ENCODE measurements at regions not wholly inside any gene's neighbourhood (a gene's known extent, or its start where the extent isn't known, plus 50 kb on each side); places are given as distances from the start of the nearest gene placed in this dataset.
A peak's percentile ranks its signal among the peaks of the same experiment; 100 is the strongest.

DNA sequence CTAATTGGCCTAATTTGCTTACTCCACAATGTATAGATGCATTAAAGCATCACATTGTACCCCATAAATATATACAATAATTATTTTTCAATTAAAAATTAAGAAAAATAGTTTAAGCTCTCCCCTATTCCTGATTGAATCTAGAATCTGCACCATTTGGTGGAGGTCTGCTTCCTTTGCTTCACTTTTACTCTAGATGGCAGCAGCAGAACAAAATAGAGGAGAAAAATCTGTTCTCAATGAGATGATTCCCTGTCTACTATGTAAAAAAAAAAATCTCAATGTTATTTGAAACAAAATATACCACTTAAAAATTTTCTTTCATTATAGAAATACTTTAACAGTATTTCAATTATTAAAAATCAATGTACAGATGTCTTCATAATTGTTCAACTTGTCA lies 109.6 kb upstream of the FXR1 start:
- Histone ChIP-seq H3K4me1 (ENCODE audit: control insufficient read depth, extremely low read depth, insufficient read depth, low read length) (no peaks in the 10 kb centered on the region), H2AFZ (ENCODE audit: control insufficient read depth, low read length) (no peak overlapping the region), H3K9me1 (ENCODE audit: control insufficient read depth, extremely low read depth, insufficient read depth, low read length) (no peaks in the 10 kb centered on the region), H3K4me3 (ENCODE audit: control insufficient read depth in 2 of 3, extremely low read depth in 1 of 3, insufficient read depth in 2 of 3, low read depth in 1 of 3, low read length in 3 of 3) (no peak overlapping the region), H3K27ac (ENCODE audit: control insufficient read depth, insufficient read depth, low read length) (no peak overlapping the region), H4K20me1 (ENCODE audit: control insufficient read depth, extremely low read depth, insufficient read depth, low read length) (no peaks in the 10 kb centered on the region), H3K4me2 (ENCODE audit: control insufficient read depth, extremely low read depth, insufficient read depth, low read depth, low read length) (no peak overlapping the region), H3K9ac (ENCODE audit: control insufficient read depth, extremely low read depth, insufficient read depth, low read length) (no peak overlapping the region), H3K27me3 (ENCODE audit: control insufficient read depth, extremely low read depth, insufficient read depth, low read length) (no peaks in the 10 kb centered on the region), H3K79me2 (ENCODE audit: control insufficient read depth, insufficient read depth, low read length) (no peaks in the 10 kb centered on the region), H3K36me3 (ENCODE audit: control insufficient read depth in 2 of 2, extremely low read depth in 1 of 2, insufficient read depth in 2 of 2, low read length in 2 of 2) (no peaks in the 10 kb centered on the region), H3K9me3 (ENCODE audit: control insufficient read depth, low read depth, low read length) (no peaks in the 10 kb centered on the region)
- no peak for DNase-seq (ENCODE audit: low read depth, low spot score)
- dilution Hi-C loops (cut with MboI; ENCODE audit: extremely low pct_ligation_motif_present, low sequenced_read_pairs): no loop called here
- TF ChIP-seq EZH2 (IDR thresholded peaks at IDR 0.05; ENCODE audit: low read length): no peak
- TF ChIP-seq, protein P1, sequence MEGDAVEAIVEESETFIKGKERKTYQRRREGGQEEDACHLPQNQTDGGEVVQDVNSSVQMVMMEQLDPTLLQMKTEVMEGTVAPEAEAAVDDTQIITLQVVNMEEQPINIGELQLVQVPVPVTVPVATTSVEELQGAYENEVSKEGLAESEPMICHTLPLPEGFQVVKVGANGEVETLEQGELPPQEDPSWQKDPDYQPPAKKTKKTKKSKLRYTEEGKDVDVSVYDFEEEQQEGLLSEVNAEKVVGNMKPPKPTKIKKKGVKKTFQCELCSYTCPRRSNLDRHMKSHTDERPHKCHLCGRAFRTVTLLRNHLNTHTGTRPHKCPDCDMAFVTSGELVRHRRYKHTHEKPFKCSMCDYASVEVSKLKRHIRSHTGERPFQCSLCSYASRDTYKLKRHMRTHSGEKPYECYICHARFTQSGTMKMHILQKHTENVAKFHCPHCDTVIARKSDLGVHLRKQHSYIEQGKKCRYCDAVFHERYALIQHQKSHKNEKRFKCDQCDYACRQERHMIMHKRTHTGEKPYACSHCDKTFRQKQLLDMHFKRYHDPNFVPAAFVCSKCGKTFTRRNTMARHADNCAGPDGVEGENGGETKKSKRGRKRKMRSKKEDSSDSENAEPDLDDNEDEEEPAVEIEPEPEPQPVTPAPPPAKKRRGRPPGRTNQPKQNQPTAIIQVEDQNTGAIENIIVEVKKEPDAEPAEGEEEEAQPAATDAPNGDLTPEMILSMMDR (optimal IDR thresholded peaks at IDR 0.05 in 1 of 3, IDR thresholded peaks at IDR 0.05 in 1 of 3, conservative IDR thresholded peaks at IDR 0.05 in 1 of 3; ENCODE audit: extremely low read depth in 1 of 3, insufficient read depth in 2 of 3, low read length in 3 of 3): peak in 2 of 3 experiments; percentile 18 to 39
- no peak for FAIRE-seq

DNA sequence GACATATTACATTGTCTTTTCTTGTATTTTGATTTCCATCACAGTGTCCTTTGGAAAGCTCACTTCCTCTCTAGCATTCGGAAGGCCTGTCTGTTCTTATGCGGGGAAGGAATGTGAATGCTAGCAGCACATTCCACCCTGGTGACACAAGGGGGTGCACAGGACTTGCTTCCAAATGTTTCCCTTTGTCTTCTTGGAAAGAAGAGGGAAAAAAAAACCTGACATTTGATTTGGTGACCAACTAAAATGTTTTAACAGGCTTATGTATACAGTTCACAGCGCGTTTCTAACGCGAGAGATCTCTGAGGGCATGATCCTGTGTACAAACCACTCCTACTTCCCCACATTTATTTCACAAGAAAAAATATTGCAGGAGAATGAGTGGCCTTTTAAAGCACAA lies 107.6 kb upstream of the FXR1 start:
- H3K79me2 ChIP-seq (ENCODE audit: control insufficient read depth, insufficient read depth, low read length): no peaks in the 10 kb centered on the region
- no peak overlapping the region for H3K4me3 ChIP-seq (ENCODE audit: control insufficient read depth in 2 of 3, extremely low read depth in 1 of 3, insufficient read depth in 2 of 3, low read depth in 1 of 3, low read length in 3 of 3)
- no peaks in the 10 kb centered on the region for H3K9me3 ChIP-seq (ENCODE audit: control insufficient read depth, low read depth, low read length)
- H3K4me2 ChIP-seq (ENCODE audit: control insufficient read depth, extremely low read depth, insufficient read depth, low read depth, low read length): peak overlapping the region; percentile 25
- no peak overlapping the region for H3K27ac ChIP-seq (ENCODE audit: control insufficient read depth, insufficient read depth, low read length)
- H3K9me1 ChIP-seq (ENCODE audit: control insufficient read depth, extremely low read depth, insufficient read depth, low read length): no peaks in the 10 kb centered on the region
- H3K4me1 ChIP-seq (ENCODE audit: control insufficient read depth, extremely low read depth, insufficient read depth, low read length): no peaks in the 10 kb centered on the region
- no peaks in the 10 kb centered on the region for H3K36me3 ChIP-seq (ENCODE audit: control insufficient read depth in 2 of 2, extremely low read depth in 1 of 2, insufficient read depth in 2 of 2, low read length in 2 of 2)
- peak overlapping the region; percentile 38 for H2AFZ ChIP-seq (ENCODE audit: control insufficient read depth, low read length)
- no peak for FAIRE-seq
- H3K9ac ChIP-seq (ENCODE audit: control insufficient read depth, extremely low read depth, insufficient read depth, low read length): no peak overlapping the region
- no peak for TF ChIP-seq EZH2 (IDR thresholded peaks at IDR 0.05; ENCODE audit: low read length)
- TF ChIP-seq, protein P1 (optimal IDR thresholded peaks at IDR 0.05 in 1 of 3, IDR thresholded peaks at IDR 0.05 in 1 of 3, conservative IDR thresholded peaks at IDR 0.05 in 1 of 3; ENCODE audit: extremely low read depth in 1 of 3, insufficient read depth in 2 of 3, low read length in 3 of 3): peak; percentile 23 to 60 (median 31)
- no peak for DNase-seq (ENCODE audit: low read depth, low spot score)
- dilution Hi-C loops (cut with MboI; ENCODE audit: extremely low pct_ligation_motif_present, low sequenced_read_pairs): no loop called here
- H3K27me3 ChIP-seq (ENCODE audit: control insufficient read depth, extremely low read depth, insufficient read depth, low read length): no peaks in the 10 kb centered on the region
- H4K20me1 ChIP-seq (ENCODE audit: control insufficient read depth, extremely low read depth, insufficient read depth, low read length): no peaks in the 10 kb centered on the region
